Esophagus squamous epithelium (tissue), 4 donors: ENCODE measurements at regions not wholly inside any gene's neighbourhood (a gene's known extent, or its start where the extent isn't known, plus 50 kb on each side); places are given as distances from the start of the nearest gene placed in this dataset.

Source experiments
- POLR2A ChIP-seq, 4 donors: fragments of 450-650 bp; IDR thresholded peaks; one replicate each; pipeline ENCODE4 v1.6.1; 2017; ENCODE audit warnings: antibody characterized with exemption in 4 of 4, mild to moderate bottlenecking in 4 of 4, moderate library complexity in 3 of 4
- TF ChIP-seq, protein P1 (sequence below), 6 experiments: fragments of 450-650 bp in 4 of 6; fragments of 200-600 bp in 2 of 6; sonication (generic) in 2 of 6; IDR thresholded peaks; one replicate each; pipeline ENCODE4 v1.5.1; 2016 to 2019; ENCODE audit warnings: antibody characterized with exemption in 6 of 6, mild to moderate bottlenecking in 4 of 6, moderate library complexity in 4 of 6

DNA sequence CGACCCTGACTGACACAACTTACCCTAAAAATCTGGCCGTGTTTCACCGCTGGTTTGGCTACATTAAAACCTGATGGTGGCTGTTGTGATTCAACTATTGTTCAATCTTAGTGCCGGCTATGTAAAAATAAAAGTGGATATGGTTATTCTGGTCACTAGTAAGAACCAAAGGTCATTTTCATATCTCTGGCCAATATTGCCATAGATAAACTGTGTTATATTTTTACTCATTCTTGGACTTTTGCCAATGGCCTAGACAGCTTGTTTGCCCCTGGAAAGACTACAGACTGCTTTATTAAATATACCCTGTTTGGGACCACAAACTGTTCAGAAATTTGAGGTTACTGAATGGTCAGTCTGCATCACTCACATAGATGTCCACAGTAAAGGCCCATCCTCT, 258.5 kb upstream of the KLHL1 start:
- TF ChIP-seq, protein P1, sequence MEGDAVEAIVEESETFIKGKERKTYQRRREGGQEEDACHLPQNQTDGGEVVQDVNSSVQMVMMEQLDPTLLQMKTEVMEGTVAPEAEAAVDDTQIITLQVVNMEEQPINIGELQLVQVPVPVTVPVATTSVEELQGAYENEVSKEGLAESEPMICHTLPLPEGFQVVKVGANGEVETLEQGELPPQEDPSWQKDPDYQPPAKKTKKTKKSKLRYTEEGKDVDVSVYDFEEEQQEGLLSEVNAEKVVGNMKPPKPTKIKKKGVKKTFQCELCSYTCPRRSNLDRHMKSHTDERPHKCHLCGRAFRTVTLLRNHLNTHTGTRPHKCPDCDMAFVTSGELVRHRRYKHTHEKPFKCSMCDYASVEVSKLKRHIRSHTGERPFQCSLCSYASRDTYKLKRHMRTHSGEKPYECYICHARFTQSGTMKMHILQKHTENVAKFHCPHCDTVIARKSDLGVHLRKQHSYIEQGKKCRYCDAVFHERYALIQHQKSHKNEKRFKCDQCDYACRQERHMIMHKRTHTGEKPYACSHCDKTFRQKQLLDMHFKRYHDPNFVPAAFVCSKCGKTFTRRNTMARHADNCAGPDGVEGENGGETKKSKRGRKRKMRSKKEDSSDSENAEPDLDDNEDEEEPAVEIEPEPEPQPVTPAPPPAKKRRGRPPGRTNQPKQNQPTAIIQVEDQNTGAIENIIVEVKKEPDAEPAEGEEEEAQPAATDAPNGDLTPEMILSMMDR (IDR thresholded peaks at IDR 0.05) = no peak
- TF ChIP-seq POLR2A (IDR thresholded peaks at IDR 0.05) = no peak
